Stimulated activated CD8-positive, alpha-beta memory T cell treated with anti-CD3 and anti-CD28 coated beads, Interleukin-15, amount 100 ng/mL, for 48 hours (primary cell): ENCODE measurements at regions not wholly inside any gene's neighbourhood (a gene's known extent, or its start where the extent isn't known, plus 50 kb on each side); places are given as distances from the start of the nearest gene placed in this dataset.
"Not testable (repeated sequence)": the region's sequence is repeated elsewhere in the genome, so short reads cannot be mapped to it uniquely, and the experiment has no call there.

Source experiments
- DNase-seq, 2 donors: peaks; one replicate each; pipeline ENCODE4 v3.0.0-alpha.2; 2020; ENCODE audit warnings: low read depth in 2 of 2

GRCh38 chr11:23934671-23935270 is 562.1 kb upstream of the LUZP2 start:
- not testable (repeated sequence) for DNase-seq

- not testable (repeated sequence) for DNase-seq
These were observed 554.6 kb upstream of the LUZP2 start for GRCh38 chr11:23942117-23942815.

DNA sequence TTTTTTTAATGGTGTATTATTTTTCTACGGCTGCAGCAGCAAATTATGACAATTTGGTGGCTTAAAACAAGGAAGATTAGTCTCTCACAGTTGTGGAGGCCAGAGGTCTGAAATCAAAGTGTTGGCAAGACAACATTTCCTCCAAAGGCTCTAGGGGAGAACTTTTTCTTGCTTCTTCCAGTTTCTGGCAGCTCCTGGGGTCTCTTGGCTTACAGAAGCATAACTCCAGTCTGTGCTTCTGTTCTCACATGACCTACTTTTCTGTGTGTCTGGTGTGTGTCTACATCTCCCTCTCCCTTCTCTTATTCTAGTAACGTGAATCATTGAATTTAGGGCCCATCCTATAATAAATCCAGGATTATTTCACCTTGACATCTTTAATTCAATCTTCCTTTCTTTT is 551.9 kb upstream of the LUZP2 start:
- DNase-seq, result no peak

DNA sequence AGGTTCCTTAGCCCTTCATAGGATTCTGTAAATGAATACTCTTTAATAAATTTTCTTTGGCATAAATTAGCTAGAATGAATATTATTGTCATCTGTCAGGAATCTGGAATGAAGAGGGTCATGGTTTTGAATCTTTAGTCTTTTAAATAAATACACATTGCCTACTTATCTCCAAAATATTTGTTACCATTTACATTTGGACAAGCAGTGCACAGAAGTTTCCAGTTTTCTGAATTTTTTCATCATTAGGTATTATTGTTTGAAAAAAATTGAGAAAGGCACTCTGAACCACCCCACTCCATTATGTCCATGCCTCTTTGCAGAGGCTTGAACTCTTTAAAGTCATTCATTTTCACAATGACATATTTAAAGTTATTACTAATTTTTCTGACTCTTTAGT is 549.0 kb upstream of the LUZP2 start:
- DNase-seq, result no peak

DNA sequence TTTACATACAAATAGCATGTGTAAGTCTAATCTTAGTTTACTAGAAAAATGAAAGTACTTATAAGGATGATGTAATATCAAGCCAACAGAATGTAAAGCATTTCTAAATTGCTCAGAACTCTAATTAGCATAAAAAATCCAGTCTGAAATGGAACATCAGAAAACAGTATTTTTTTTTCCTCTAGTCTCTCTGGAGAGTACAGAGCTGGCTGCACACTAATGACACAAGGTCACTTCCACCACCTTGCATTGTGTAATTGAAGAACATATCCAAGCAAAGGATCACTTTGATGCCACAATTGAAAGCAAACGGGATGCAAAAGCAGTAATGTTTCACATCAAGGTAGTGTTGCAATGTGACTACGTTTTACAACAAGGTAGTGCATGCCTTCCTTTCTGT is 548.0 kb upstream of the LUZP2 start:
- DNase-seq, result no peak

DNA sequence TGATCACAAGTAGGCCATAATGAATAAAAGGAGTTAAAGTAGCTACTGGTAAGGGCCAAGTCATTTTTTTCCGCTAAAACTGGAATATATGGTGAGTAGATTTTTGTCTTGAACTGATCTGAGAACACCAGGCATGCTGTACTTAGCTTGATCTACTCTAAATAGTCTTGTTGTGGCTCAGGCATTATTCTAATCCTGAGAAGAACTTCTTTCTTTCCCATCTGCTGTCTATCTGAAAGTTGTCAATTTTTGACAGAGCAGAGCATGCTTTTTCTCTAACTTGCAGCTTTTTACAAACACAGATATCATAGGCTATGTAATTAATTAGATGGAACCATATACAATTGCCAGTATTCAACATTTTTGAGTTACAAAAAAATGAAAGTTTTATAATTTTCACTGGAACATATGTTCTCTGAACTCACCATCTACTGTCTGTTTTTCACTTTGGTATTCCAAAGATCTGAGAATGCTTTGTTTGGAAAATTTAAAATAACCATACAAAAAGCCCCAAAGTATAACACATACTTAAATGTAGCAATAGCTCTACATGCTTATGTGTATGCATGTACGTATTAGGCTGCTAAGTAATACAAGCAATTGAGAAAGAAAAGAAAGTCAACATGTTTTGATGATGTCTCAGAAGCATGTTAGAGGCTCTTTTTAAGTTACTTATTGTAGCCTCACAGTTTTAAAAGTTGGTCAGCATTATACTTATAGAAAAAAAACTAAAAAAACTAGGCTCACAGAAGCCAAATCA is 542.7 kb upstream of the LUZP2 start:
- DNase-seq, result no peak

DNA sequence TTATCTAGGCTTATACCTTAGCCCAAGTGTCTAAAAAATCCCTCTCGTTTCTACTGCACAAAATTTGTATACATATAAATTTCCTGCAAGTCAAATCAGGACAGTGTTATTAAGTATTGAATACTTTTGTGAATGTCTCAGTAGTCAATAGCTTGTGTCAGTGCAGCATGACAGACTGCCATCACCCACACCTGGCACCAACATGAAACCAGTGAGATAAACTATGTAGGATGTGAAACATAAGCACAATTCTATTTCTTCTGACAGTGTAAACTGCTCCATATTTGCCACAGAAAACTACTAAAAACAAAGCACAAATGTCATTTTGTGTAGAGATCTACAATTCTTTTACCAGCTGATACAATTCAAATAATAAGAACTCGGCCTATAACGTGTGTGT is 542.1 kb upstream of the LUZP2 start:
- no peak for DNase-seq

DNA sequence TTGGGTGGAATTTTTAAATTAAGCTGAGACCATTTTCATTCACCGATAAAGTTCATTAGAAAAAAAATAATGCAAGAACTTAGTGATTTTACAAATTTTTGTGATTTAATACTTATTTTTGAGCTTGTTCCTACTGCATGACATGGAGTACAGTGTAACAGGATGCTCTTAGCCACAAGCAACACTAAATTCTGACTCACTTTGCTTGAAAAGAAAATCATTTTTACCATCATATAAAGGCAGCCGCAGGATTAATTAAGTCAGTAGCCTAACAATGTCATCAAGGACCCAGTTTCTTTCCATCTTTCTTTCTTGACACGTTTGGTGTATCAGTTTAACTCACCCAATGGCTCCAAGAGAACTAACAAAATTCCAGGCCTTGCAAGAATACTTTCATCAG is 540.3 kb upstream of the LUZP2 start:
- DNase-seq, result no peak

GRCh38 chr11:23957314-23957713 is 539.5 kb upstream of the LUZP2 start:
- no peak for DNase-seq

GRCh38 chr11:23959462-23959861 is 537.4 kb upstream of the LUZP2 start:
- no peak for DNase-seq

DNA sequence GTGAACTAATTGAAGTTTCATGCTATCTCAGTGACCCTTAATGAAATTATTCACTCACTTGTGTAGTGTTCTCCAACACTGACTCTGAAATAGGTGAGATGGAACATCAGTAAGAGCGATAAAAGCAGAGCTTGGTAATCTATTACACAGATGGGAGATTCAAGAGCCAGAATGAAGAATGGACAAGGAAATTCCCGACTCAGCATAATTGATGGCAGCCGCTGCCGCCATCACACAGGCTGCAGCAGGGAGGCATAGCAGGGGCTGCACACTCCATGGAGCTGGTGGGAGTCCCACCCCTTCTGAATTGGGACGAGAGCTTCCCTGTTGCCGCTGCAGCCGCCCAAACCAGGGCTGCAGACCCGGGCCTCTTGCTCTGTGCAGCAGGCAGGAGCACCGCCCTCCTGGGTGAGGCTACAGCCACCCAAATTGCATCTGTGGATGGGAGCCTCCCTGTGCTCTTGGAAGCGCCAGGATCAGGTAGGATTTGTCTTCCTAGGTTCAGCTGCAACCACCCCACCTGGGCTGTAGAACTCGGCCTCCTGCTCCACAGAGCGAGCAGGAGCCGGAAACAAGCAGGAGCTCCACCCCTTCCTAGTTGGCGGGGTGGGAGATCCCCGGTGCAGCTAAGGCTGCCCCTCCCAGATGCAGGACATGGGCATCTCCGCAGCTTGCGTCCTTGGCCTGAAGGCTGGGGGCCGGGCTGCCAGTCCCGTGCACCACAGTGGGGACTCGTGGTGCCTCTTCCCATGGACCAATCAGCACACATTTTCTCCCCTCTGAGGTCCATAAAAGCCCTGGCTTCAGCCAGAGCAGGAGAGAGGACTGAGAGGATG is 535.1 kb upstream of the LUZP2 start:
- DNase-seq, result no peak

- no peak for DNase-seq
These were observed 523.6 kb upstream of the LUZP2 start for GRCh38 chr11:23973244-23973643.

DNA sequence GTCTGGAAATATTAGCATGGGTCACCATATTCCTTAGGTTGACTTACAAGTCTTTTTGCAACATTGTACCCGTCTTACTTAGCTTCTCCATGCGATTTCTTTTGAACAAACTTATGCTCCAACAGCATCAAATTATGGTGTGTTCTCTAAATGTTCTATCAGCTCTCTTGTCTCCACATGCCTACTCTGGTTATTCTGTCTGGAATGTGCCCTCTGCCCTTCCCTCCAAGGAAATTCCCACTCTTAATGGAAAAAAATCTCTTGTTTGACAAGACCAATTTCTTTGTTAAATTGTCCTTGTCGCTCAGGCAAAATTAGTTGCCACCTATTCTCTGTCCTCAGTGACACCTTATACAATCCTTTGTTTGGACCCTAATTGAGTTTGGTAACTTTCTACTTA is 522.8 kb upstream of the LUZP2 start:
- no peak for DNase-seq

DNA sequence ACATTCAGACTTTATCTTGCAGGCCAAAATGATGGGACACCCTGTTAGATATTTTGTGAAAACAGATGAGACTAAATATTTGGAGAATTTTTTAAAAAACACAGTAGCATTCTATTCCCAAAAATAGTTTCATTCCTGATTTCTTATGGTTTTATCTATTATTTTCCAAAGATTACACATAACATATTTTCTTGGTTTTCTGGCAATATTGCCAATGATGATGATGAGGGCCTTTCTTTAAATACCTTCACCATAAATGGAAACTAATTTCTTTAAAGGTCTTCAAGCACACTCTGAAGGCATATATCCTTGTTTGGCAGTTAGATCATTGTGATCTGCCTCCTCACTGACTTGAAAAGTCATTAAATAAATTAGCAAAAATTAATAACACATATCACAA is 522.3 kb upstream of the LUZP2 start:
- no peak for DNase-seq

GRCh38 chr11:23976426-23976825 is 520.4 kb upstream of the LUZP2 start:
- no peak for DNase-seq

- DNase-seq, result no peak
These were observed 520.0 kb upstream of the LUZP2 start for GRCh38 chr11:23976841-23977271.

DNA sequence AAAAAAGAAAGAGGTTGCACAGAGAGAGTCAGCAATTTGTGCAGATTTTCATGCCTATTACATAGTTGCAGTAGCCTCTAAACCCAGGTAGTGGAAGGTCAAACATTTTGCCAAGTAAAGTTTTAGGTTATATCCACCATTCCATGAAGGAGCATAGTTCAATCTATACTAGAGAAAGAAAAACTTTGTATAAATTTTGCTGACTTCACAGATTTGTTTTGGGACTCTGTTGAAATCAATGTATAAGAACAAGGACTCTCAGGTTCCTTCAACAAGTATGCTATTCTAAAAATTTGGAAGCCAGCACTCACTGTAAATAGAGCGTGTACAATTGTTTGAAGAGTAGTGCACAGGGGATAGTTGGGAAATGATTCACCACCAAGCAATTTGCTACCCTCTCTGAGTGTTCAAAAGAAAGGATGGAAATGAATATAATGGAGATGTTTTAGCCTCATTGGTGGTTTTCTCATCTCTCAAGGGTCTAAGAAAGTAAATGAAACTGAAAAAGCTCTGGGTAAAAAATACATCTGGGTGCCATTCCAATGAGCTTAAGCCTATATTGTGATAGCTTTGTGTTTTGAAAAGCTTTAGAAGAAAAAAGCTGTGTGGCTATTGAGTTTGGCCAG is 508.4 kb upstream of the LUZP2 start:
- no peak for DNase-seq

DNA sequence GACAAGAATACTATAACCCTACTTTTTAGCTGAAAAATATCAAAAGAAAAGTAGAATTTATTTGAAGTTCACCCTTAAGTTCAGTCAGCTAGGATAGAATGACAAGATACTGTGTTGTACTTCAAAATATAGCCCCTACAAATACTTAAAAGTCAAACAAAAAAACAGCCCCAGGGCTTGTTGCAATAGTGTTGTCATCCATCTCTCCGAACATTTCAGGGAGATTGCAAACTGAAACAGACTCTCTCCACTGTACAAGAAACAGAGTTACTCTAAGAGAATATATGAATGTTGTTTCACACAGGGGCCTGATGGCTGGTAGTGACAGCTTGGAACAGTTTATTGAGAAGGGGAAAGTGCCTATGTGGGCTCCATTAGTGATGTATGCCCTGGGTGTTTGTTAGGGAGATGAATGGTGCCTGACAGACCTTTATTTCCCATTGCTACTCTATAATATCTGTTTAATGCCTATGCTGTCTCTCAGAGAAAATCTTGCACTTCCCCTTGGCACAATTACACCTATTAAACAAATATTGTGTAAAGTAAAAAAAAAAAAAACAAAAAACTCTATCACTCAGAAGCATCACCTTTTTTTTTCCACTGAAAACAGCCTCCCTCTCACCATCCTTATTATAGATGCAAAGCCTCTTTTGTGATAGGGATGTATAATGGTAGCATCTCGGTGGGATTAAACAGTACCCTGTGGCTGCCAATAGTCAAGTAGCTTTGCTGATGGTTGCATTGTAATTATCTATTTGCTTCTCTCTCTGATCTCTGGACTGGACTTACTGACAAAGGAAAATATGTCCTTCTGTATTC is 506.3 kb upstream of the LUZP2 start:
- no peak for DNase-seq

DNA sequence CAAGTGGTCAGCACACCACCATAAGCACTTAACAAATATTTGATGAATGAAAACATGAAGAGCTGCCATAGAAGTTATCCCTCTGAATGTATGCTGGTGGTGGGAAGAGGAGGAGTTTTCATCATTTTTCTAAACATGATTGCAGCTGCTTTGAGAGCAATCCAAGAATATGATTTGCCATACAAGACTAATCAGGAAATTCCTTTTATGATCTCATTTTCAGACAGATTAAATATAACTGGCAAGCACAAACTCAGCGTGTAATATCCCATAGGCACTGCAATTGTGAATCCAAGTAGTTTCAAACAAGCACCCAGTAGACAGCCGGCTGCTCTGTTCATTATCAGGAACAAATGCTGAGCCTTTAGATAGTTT is 505.7 kb upstream of the LUZP2 start:
- no peak for DNase-seq

- DNase-seq, result no peak
These were observed 501.0 kb upstream of the LUZP2 start for GRCh38 chr11:23995891-23996290.

- no peak for DNase-seq
These were observed 499.5 kb upstream of the LUZP2 start for GRCh38 chr11:23997356-23997755.
